HG03521 (cell line): ENCODE measurements at regions not wholly inside any gene's neighbourhood (a gene's known extent, or its start where the extent isn't known, plus 50 kb on each side); places are given as distances from the start of the nearest gene placed in this dataset.
"Not testable (repeated sequence)": the region's sequence is repeated elsewhere in the genome, so short reads cannot be mapped to it uniquely, and the experiment has no call there.

Experiments used
- ATAC-seq: cut with Tn5 transposase; IDR thresholded peaks from one replicate; pipeline ENCODE4 v1.9.1; 2021; ENCODE audit warnings: mild to moderate bottlenecking, moderate library complexity; ENCODE audit not compliant: unreplicated experiment

GRCh38 chr3:22373182-22373581, 622.2 kb upstream of the ZNF385D start:
- ATAC-seq, result no peak

GRCh38 chr3:22373827-22374226, 622.8 kb upstream of the ZNF385D start:
- no peak for ATAC-seq

GRCh38 chr3:22377421-22377820, 626.4 kb upstream of the ZNF385D start:
- ATAC-seq, result no peak

GRCh38 chr3:22378869-22379268, 627.9 kb upstream of the ZNF385D start:
- ATAC-seq, result no peak

- no peak for ATAC-seq
These were observed 629.2 kb upstream of the ZNF385D start for GRCh38 chr3:22380253-22380652.

GRCh38 chr3:22381564-22381963, 630.6 kb upstream of the ZNF385D start:
- ATAC-seq, result not testable (repeated sequence)

- ATAC-seq, result no peak
These were observed 632.3 kb upstream of the ZNF385D start for GRCh38 chr3:22383285-22383684.

GRCh38 chr3:22386107-22386506, 635.1 kb upstream of the ZNF385D start:
- ATAC-seq, result no peak

GRCh38 chr3:22392286-22392685, 641.3 kb upstream of the ZNF385D start:
- ATAC-seq, result no peak

GRCh38 chr3:22392859-22393258, 641.8 kb upstream of the ZNF385D start:
- no peak for ATAC-seq

GRCh38 chr3:22399566-22399965, 648.6 kb upstream of the ZNF385D start:
- no peak for ATAC-seq

GRCh38 chr3:22401499-22401898, 650.5 kb upstream of the ZNF385D start:
- no peak for ATAC-seq

GRCh38 chr3:22414239-22414638, 663.2 kb upstream of the ZNF385D start:
- no peak for ATAC-seq

GRCh38 chr3:22416838-22417446, 665.9 kb upstream of the ZNF385D start:
- ATAC-seq, result not testable (repeated sequence)

- ATAC-seq, result no peak
These were observed 668.3 kb upstream of the ZNF385D start for GRCh38 chr3:22419261-22419660.

GRCh38 chr3:22421589-22421988, 670.6 kb upstream of the ZNF385D start:
- ATAC-seq, result no peak

- no peak for ATAC-seq
These were observed 680.3 kb upstream of the ZNF385D start for GRCh38 chr3:22431334-22431733.

- no peak for ATAC-seq
These were observed 688.6 kb upstream of the ZNF385D start for GRCh38 chr3:22439626-22440025.

- no peak for ATAC-seq
These were observed 690.7 kb upstream of the ZNF385D start for GRCh38 chr3:22441711-22442110.

- no peak for ATAC-seq
These were observed 692.7 kb upstream of the ZNF385D start for GRCh38 chr3:22443571-22444233.

GRCh38 chr3:22445336-22445735, 694.3 kb upstream of the ZNF385D start:
- ATAC-seq, result not testable (repeated sequence)

GRCh38 chr3:22450786-22451400, 699.9 kb upstream of the ZNF385D start:
- ATAC-seq, result no peak
